GM03348 (cell line): ENCODE measurements at regions not wholly inside any gene's neighbourhood (a gene's known extent, or its start where the extent isn't known, plus 50 kb on each side); places are given as distances from the start of the nearest gene placed in this dataset.
"Not testable (repeated sequence)": the region's sequence is repeated elsewhere in the genome, so short reads cannot be mapped to it uniquely, and the experiment has no call there.

Experiments used
- DNase-seq: peaks from one replicate; pipeline ENCODE4 v3.0.0; 2012; ENCODE audit warnings: low spot score

DNA sequence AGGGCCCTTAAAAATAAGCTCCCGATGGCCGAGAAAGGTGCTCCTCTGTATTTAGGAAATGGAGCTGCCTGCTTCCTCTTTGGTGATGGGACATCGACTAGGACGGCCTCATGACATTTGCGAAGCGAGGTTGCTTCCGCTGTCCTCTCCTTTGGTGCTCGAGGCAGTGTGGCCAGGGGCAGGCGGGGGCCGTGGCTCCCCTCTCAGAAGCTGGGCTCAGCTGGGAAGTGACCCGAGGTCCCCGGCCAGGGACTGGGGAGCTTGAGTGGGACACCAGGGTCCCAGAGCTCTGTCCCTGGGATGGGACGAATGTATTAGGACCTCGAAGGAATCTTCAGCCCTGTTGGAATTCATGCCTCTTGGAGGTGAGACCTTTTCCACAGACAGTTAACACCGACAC is 151.1 kb downstream of the CTTN start:
- DNase-seq: no peak

DNA sequence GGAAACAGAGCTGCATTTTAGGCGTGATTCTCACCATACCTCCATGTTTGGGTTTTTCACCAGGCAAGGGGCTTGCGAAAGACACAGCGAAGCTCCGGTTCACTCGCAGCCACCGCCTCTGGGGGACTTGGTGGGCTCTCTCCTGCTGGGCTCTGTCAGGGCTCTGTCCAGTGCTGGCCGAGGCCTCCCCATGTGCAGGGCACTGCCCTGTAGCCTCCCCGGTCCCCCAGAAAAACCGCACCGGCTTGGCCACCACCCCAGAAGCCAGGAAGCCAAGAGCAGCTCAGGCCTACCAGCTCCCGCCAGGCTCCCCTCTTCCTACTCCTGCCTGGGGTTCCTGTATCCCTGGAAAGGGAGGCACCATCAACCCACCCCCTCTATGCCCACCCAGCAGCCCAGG is 151.5 kb downstream of the CTTN start:
- no peak for DNase-seq

DNA sequence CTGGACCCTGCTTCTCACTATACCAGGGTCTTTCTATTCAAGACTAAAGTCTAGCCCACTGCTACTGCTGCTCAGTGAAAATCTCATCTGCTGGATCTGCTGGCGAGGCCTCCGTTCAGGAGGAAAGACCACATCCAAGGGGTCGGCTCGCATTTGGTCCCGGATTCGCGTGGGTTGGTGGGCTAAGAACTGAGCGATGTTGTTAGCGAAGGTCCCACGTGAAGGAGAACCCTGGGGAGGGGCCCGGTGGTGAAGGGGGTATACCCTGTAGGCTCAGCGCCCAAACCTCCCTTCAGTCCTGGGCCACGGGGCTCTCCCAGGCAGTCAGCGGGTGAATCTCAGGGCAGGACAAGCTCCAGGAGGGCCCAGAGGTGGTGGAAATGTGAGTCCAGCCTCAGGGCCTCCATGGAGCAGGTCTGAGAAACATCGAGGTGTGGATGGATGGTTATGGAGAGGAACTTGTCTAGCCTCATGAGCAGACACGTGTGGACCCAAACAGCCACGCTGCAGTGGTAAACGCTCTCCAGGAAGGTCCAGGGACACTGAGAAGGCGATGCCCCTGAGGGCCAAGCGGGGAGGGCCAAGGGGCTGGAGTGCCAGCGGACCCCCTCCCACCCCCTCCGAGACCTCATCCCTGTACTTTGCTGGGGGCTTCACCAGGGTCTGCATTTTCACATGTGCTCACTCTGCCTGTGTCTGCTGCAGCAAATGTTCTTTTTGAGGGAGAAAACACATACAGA is 152.3 kb downstream of the CTTN start:
- no peak for DNase-seq

DNA sequence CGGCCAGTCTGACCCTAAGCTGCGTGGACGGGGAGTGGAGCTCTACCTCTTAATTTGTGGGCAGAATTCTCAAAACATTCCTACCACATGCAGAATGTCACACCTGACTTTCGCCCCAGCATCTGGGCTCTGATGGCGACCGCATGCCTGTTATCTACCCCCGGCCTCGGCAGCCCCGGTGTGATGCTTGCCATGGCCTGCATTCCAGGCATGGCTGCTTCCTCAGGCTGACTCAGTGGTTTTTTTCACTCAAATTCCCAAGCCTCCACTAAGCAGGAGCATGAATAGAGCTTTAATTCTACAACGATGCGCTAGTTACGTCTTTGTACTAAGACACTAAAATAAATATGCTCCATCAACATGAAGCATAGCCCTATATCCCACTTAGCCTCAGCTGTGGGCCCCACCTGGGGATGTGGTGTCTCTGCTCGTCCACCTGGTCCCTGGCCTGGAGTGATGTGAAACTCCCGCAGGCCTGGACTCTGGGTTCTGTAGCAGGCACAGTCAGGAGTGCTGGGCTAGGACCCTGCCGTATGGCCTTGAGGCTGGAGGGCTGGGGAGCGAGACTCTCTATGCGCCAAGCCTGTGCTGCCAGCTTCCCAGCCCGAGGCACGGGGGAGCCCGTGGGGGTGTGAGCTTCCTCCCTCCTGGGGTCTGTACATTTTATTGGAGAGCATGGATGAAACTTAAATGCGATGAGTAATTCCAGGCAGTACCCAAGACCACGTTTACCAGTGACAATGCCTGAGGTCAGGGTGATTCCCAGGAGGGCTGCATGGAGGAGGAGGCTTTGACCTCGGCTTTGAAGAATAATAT is 153.2 kb downstream of the CTTN start:
- no peak for DNase-seq

DNA sequence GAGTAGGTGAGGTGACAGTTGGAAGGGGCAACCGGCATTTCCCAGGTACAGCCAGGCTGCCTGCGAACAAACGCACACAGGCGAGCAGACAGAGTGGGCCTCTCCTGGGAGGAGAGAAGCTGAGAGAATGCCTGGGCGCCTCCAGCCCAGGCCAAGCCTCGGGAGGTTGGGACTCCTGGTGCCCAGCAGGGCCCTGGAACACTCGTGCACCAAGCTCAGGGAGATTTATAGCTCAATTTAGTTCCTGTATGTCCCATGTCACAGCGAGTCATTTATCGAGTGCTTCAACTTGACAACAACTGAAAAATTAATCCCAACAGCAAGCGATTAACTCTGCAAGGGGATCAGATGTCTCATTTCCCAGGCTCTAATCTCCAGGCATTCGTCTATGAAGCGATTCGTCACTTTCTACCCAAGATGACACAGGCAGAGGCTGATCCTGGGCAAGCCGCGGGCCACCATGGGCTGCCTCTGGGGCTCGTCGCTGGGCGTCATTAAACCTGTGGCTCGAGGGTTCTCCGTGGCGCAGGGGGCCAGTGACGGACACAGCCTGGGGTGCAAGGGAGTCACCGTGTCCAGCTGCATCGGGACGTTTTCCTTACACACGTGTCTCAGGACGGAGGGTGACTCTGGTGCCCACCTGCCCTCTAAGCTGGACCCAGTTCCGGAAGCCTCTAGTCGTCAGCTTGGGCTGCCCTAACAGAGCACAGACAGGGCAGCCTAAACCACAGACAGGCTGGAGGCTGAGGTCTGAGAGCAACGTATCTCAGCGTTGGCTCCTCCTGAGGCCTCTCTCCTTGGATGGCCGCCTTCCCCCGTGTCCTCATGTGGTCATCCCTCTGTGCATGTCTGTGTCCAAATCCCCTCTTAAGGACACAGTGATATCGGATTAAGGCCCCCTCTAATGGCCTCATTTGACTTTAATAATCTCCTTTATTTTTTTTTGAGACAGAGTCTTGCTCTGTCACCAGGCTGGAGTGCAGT is 154.1 kb downstream of the CTTN start:
- no peak for DNase-seq

DNA sequence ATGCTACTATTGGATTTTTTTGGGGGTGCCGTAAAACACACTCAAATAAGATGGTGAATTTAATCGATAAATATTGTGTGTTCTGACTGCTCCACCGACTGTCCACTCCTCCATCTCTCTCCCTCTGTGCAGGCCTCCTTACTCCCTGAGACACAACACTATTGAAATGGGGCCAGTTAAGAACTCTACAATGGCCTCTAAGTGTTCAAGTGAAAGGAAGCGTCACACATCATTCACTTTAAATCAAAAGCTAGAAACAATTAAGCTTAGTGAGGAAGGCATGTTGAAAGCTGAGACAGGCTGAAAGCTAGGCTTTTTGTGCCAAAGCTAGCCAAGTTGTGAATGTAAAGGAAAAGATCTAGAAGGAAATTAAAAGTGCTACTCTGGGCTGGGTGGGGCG is 156.7 kb downstream of the CTTN start:
- no peak for DNase-seq

DNA sequence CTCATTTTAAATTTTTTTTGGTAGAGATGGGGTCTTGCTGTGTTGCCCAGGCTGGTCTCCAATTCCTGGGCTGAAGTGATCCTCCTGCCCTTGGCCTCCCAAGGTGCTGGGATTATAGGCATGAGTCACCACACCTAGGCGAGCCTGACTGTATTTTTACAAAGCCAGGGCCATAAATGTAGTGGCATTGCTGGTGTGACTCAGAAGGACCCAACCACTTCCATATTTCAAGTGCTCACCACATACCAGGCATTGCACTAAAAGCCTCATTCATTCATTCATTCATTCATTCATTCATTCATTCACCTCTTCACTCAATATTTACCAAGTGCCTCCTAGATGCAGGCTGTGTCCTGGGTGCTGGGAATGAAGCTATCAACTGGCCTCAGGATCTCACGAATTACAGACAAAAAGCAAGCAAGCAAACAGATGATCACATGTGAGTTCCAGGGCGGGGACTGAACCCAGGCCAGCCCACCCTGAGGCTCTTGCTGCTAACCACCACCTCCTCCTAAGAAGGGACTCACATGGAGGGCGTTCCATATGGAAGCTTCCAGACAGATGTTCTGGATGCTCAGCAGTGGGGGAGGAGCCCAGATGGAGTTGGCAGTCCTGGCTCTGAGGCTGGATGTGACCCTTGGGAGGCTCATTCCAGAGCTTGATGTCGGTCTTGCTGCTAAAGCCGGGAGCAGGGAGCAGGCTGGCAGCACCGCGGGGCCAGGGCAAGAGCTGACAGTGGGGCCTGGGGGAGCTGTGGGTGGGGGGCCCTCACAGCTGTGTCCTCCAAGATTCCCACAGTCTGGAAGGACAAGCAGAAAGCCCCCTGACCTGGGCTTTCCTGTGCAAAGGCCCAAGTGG is 158.8 kb downstream of the CTTN start:
- DNase-seq: no peak

DNA sequence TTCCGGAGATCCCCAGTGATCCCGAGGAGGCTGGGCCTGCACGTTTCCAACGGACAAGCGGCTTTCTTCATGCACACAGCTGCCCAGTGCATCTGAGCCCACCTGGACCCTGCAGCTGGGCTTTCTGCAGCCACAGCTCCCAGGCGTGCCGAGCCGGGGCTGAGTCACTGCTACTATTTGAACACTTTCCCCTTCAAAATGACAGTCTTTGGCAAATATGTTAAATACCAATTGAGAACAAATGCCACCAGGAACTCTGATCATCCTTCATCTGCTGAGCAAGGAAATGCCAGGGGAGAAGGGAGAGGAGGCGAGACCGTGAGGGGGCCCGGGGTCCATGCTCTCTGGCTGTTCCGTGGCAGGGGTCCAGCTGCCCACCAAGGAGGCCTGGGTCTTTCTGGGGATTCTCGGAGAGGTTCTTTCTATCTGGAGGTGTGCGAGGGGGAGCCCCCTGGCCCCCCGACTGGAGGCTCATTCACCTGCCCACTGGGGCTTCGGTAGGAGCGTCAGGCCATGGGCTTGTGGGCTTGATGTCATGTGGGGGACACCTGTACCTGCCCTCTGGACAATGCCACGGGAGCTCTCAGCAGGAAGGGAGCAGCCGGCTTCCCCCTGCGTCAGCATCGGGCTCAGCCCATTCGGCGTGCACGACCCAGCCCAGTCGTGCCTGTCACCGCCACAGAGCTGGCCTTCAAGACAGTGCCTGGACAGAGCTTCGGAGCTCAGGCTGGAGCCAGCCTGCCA is 159.6 kb downstream of the CTTN start:
- DNase-seq: no peak

DNA sequence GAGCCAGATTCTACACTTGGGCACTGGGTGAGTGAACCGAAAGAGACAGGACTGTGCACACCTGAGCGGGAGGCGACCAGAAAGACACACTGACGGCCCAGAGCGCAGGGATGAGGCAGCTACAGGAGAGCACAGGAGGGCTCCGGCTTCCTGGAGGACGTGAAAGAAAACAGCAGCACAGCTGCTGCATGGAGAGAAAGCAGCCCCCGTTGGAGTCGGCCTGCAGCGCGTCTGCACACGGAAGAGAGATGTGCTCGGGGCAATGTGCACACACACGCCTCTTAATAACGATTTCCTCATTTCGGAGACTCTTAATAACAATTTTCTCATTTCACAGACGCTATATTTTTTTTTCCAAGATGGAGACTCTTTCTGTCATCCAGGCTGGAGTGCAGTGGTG is 160.4 kb downstream of the CTTN start:
- DNase-seq: no peak

DNA sequence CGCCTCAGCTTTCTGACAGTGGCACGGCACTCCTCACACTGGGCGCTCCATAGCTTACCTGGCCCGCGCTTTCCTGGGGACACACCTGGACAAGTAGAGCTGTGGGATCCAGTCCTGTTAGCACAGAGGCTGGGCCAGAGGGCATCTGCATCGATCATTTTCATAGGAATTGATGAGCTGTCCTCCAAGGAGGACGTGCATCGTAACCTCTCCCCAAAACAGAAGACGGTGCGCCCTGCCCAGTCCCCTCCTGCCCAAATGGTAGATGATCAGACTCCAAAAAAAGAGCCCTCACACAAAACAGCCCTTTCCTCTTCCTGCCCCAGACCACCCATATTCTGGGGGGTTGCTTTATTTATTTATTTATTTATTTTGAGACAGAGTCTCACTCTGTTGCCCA is 161.2 kb downstream of the CTTN start:
- no peak for DNase-seq

DNA sequence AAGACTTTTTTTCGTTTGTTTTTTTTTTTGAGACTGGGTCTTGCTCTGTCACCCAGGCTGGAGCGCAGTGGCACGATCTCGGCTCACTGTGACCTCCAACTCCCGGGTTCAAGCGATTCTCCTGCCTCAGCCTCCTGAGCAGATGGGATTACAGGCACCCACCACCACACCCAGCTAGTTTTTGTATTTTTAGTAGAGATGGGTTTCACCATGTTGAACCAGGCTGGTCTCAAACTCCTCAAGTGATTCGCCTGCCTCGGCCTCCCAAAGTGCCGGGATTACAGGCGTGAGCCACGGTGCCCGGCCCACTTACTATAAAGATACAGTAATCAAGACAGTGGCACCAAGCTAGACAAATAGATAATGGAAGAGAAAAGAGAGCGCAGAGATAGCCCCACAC is 162.3 kb downstream of the CTTN start:
- not testable (repeated sequence) for DNase-seq

DNA sequence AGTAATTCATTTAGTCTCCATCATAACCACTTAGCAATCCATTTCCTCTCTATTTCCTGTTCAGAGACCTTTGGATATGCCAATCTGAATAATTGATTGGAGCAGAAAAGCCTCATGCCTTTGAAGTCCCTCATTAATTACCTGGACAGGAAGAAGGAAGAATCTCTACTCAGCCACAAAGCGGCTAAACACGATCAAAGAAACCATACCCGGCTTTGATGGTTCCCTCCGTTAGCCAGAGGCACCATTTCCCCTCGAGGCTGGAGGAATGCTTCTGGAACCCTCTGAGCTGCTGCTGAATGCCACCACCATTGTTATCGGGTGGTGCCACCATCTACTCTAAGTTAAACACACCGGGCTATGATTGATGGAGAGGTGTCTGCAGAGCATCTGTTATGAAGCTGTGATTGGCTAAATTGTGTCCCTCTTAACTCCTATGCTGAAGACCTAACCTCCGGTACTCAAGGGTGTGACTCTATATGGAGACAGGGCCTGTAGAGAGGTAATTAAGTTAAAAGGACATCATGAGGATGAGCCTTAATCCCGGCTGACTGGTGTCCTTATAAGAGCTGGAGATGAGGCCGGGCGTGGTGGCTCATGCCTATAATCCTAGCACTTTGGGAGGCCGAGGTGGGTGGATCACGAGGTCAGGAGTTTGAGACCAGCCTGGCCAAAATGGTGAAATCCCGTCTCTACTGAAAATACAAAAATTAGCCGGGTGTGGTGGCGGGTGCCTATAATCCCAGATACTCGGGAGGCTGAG is 168.6 kb downstream of the CTTN start:
- no peak for DNase-seq

DNA sequence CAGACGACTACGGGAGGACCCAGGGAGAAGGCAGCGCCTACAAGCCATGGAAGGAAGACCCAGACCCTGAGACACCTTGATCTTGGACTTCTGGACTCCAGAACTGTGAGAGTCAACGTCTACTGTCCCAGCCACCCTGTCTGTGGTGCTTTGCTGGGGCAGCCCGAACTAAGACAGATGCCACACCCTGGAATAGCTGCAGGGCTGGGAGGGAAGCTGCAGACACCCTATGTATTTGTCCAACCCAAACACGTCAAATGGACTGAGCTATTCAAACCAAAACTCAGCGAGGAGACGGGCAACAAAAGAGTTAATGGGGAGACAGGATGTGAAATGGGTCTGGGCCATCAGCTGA is 169.3 kb downstream of the CTTN start:
- DNase-seq: no peak

DNA sequence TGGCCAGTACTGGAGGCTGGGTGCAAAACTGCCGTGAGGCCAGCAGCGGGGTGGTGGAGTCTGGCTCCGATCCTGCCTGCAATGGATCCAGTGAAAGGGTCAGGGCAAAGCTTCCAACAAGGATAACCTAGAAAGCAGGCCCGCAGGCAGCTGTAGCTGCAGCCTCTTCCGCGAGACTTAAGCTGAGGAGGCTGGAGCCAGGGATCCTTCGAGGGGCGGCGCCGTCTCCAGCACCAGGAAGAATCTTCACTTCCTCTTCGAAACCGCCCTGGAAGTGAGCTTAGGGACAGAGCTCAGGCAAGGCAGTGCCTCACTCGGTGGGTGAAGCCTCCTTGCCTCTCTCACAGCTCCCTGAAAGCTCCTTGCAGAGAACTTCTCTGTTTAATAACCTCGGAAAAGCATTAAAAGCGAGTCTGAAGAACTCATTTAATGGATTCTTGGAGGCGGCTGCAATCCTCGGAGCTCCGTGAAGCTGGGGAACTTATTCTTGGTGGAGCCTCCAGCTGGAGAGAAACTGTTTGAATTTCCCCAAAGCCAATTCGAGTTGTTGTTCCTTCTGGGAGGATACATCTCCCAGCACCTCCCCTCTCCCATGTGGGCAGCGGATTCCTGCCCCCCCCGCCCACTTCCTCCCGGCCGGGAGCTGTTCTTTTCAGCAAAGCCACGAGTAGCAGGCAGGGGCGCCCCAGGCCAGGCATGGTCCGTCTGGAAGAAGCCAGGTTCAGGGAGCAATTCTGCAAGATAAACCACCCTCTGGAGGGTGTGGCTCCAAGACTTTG is 169.9 kb downstream of the CTTN start:
- peak; percentile 92 for DNase-seq

DNA sequence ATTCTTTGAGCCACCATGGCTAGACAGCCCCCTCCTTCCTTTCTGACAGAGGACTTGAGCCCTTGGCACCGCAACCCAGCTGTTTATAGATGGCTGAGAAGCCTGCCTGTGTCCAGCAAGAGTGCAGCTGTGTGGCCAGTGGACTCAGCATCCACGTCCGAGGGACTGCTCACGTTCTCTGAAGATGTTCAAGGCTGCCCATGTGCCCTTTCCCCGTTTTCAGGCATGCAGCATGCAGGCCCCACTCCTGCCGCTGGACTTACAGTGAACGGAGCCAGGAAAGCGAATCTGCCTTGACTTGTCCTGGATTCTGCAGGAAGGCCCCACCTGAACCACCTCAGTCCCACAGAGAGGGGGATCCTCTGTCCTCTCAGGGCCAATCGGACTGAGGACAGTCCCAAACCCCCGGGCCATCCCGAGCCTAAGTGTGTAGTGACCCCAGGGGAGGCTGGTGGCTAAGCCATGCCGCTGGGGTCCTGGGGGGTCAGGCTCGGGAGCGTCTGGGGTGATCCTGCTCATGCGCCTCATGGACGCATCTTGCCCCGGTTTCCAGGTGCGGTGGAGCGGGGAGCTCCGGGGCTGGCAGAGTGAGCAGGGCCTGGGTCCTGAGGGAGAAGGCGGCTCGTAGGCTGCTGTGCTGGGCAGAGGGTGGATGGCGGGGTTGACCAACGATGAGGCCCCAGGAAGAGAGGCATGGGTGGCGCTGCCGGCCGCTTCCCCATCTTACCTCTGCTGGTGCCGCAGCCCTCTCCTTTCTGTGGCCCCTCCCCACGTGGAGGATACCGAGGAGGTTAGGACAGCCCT is 170.7 kb downstream of the CTTN start:
- DNase-seq: no peak

DNA sequence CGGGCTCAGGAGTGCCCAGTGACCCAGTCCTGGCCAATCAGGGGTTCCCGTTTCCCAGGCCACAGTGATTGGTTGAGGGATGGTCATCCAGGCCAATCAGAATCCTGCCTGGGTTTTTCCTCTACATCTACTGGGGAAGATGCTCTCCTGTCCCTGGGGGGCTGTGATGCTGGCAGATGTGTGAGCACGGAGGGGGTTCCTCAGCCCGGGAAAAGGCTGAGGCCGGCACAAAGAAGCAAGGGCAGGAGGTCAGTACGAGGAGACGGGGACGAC is 171.2 kb downstream of the CTTN start:
- DNase-seq: no peak

DNA sequence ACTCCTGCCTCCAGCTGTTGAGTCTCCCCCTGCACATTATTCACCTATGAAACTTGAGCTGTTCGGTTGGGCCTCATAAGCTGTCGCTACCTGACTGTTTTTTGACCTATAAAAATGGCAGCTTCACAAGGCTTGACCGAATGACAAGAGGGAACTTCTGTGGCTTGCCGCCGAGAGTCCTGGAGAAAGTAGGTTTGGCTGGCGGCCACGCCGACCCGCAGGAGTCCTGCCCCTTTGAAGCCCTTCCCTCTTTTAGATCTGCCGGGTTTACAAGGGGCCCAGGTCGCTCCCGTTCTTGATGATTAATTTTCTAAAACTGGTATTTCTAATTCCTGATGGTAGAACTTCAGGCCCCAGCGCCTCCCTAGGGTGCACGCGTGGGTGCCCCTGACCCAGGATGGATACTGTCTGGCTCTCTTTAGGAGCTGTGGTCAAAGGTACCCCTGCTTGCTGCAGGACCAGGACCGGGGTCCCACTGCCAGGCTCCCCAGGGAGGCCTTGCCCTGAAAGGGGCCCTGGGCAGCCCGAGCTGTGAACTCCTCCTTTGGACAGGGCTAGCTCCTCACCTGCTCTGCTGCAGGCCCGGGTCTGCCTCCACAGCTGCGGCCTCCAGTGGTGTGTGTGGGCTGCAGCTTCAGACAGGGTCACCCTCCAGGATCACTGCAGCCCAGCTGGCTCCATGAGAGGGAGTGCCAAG is 171.8 kb downstream of the CTTN start:
- no peak for DNase-seq
